CD4-positive, alpha-beta T cell (primary cell): ENCODE measurements at regions not wholly inside any gene's neighbourhood (a gene's known extent, or its start where the extent isn't known, plus 50 kb on each side); places are given as distances from the start of the nearest gene placed in this dataset.
"Not testable (repeated sequence)": the region's sequence is repeated elsewhere in the genome, so short reads cannot be mapped to it uniquely, and the experiment has no call there.

Experiments
- ATAC-seq: fragments of 200-7000 bp; cut with Tn5 transposase; one replicate; pipeline ENCODE4 v1.10.0; 2022; ENCODE audit warnings: mild to moderate bottlenecking; ENCODE audit not compliant: poor library complexity
- CTCF ChIA-PET: fragments of 350-600 bp; sonication (Branson Sonifier 250); formaldehyde crosslinking; loops from one replicate; lab custom pipeline; 2021; ENCODE audit warnings: antibody characterized with exemption, inconsistent platforms; lab: Charles Lee
- POLR2A ChIA-PET: fragments of 350-600 bp; sonication (Branson Sonifier 250); formaldehyde crosslinking; loops from one replicate; lab custom pipeline; 2021; ENCODE audit warnings: antibody characterized with exemption, inconsistent platforms; lab: Charles Lee
- DNase-seq, 14 experiments: peaks; one replicate each; pipeline ENCODE4 v3.0.0-alpha.2; 2013 to 2020; ENCODE audit warnings: mixed read lengths in 2 of 14
- H3K27ac ChIP-seq, 2 donors: one replicate each; pipeline versions ENCODE4 v1.5.1 to v1.7.0; 2013; ENCODE audit warnings: low read length in 2 of 2, low read depth in 1 of 2, mild to moderate bottlenecking in 1 of 2
- H3K27me3 ChIP-seq, 2 experiments: 1 replicate in 1 of 2; 2 replicates in 1 of 2; pipeline versions ENCODE4 v1.6.1 to v1.7.0; 2013; ENCODE audit warnings: low read length in 2 of 2, control low read depth in 1 of 2, mild to moderate bottlenecking in 1 of 2, moderate library complexity in 1 of 2; ENCODE audit not compliant: insufficient read depth in 2 of 2, control insufficient read depth in 1 of 2
- H3K36me3 ChIP-seq: one replicate; pipeline ENCODE4 v1.6.1; 2013; ENCODE audit warnings: low read length, control low read depth; ENCODE audit not compliant: insufficient read depth
- H3K4me1 ChIP-seq: one replicate; pipeline ENCODE4 v1.6.1; 2013; ENCODE audit warnings: low read length, control low read depth; ENCODE audit not compliant: insufficient read depth
- H3K4me3 ChIP-seq: one replicate; pipeline ENCODE4 v1.5.1; 2013; ENCODE audit warnings: mild to moderate bottlenecking, low read length, moderate library complexity
- H3K9me3 ChIP-seq, 2 experiments: 1 replicate in 1 of 2; 2 replicates in 1 of 2; pipeline versions ENCODE4 v1.6.1 to v1.7.0; 2013; ENCODE audit warnings: low read length in 2 of 2, mild to moderate bottlenecking in 2 of 2, control low read depth in 1 of 2, moderate library complexity in 1 of 2; ENCODE audit not compliant: control insufficient read depth in 1 of 2, insufficient read depth in 1 of 2
- H3K27ac Mint-ChIP-seq: one replicate; pipeline ENCODE4 v1.8.0; 2020; ENCODE audit warnings: mixed read lengths
- H3K27me3 Mint-ChIP-seq: one replicate; pipeline ENCODE4 v1.8.0; 2021; ENCODE audit warnings: mixed read lengths
- H3K36me3 Mint-ChIP-seq: one replicate; pipeline ENCODE4 v1.8.0; 2021; ENCODE audit warnings: low read depth, mixed read lengths
- H3K4me1 Mint-ChIP-seq: one replicate; pipeline ENCODE4 v1.8.0; 2021; ENCODE audit warnings: low read depth, mixed read lengths
- H3K4me3 Mint-ChIP-seq: one replicate; pipeline ENCODE4 v1.8.0; 2020; ENCODE audit warnings: mild to moderate bottlenecking, mixed read lengths
- H3K9me3 Mint-ChIP-seq: one replicate; pipeline ENCODE4 v1.8.0; 2020; ENCODE audit warnings: mixed read lengths
- intact Hi-C, 2 experiments: fragments of 100-400 bp; cut with DNase I in 1 of 2; cut with micrococcal nuclease in 1 of 2; formaldehyde crosslinking; loops; one replicate each; pipeline versions ENCODE4 v1.15.1 to v1.9.0; 2023 to 2025; cut with DNase I, micrococcal nuclease
- TF ChIP-seq, protein P1 (sequence below): fragments of 200-600 bp; IDR thresholded peaks from one replicate; pipeline ENCODE4 v1.8.0; 2022; ENCODE audit warnings: antibody characterized with exemption, mild to moderate bottlenecking

DNA sequence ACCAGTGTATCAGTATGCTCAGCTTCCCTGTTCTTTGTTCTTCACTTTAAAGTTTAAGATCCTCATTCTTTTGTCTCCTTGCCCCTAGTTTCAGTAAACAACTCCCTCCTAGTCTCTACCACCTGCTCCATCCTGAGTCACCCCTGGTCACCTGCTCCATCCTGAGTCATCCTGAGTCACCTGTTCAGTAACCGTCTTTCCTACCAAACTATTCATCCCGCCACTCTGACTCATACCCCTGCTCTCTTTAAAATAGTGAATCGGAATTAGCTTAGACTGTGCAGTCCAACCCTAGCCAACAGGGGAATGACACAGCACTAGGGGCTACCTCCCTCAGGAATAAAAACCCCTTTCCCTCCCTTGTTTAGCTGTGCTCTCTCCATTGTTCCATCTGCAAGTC is 888.1 kb upstream of the MDGA2 start:
- Mint-ChIP-seq H3K9me3 (peaks cover 10% of the 10 kb centered on the region), H3K27ac (no peak overlapping the region), H3K4me3 (no peak overlapping the region), H3K36me3 (no peaks in the 10 kb centered on the region), H3K4me1 (no peaks in the 10 kb centered on the region), H3K27me3 (no peaks in the 10 kb centered on the region)
- ChIA-PET POLR2A (no interaction called here), CTCF (no interaction called here)
- no peaks in the 10 kb centered on the region for H3K9me3 ChIP-seq
- ATAC-seq (no peak), DNase-seq (no peak)
- H3K4me3 ChIP-seq, result no peak overlapping the region
- no peak overlapping the region for H3K27ac ChIP-seq
- H3K27me3 ChIP-seq, result no peaks in the 10 kb centered on the region
- no peaks in the 10 kb centered on the region for H3K4me1 ChIP-seq
- no peaks in the 10 kb centered on the region for H3K36me3 ChIP-seq
- intact Hi-C loops, result no loop called here
- TF ChIP-seq, protein P1, sequence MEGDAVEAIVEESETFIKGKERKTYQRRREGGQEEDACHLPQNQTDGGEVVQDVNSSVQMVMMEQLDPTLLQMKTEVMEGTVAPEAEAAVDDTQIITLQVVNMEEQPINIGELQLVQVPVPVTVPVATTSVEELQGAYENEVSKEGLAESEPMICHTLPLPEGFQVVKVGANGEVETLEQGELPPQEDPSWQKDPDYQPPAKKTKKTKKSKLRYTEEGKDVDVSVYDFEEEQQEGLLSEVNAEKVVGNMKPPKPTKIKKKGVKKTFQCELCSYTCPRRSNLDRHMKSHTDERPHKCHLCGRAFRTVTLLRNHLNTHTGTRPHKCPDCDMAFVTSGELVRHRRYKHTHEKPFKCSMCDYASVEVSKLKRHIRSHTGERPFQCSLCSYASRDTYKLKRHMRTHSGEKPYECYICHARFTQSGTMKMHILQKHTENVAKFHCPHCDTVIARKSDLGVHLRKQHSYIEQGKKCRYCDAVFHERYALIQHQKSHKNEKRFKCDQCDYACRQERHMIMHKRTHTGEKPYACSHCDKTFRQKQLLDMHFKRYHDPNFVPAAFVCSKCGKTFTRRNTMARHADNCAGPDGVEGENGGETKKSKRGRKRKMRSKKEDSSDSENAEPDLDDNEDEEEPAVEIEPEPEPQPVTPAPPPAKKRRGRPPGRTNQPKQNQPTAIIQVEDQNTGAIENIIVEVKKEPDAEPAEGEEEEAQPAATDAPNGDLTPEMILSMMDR, result no peak

DNA sequence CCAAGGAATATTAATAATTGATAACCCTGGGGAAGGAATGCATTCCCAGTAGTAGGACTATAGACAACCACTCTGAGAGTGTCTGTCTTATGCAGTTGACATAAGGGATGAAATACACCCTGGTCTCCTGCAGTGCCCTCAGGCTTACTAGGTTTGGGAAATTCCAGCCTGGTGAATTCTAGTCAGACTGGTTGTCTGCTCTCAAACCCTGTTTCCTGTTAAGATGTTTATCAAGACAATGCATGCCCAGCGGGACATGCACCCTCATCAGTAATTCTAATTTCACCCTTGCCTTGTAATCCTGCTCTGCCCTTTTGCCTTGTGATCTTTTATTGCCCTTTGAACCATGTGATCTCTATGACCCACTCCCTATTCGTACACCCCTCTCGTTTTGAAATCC is 886.0 kb upstream of the MDGA2 start:
- CTCF ChIA-PET, result not testable (repeated sequence)

DNA sequence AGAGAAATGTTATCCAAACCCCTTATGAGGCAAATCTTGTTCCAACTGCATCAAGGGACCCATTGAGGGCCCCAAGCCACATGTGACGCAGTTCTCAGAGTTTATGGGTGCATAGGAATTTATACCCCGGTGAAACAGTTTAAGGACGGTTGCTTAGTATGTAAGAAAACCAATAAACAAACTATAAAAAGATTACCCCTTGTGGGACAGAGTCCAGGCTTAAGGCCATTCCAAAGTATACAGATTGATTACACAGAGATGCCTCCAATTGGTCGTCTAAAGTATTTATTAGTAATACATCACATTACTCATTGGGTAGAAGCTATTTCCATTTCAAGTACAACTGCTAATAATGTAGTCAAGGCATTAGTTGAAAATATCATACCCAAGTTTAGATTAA is 885.0 kb upstream of the MDGA2 start:
- no peak for ATAC-seq
- POLR2A ChIA-PET, result no interaction called here

More for the DNA sequence above, 886.0 kb upstream of the MDGA2 start:
- intact Hi-C loops, H3K36me3 ChIP-seq, H3K9me3 ChIP-seq, ATAC-seq, H3K27me3 Mint-ChIP-seq, DNase-seq, H3K4me3 ChIP-seq, H3K4me1 ChIP-seq, POLR2A ChIA-PET, H3K27me3 ChIP-seq, H3K4me3 Mint-ChIP-seq, H3K36me3 Mint-ChIP-seq, H3K4me1 Mint-ChIP-seq, H3K27ac Mint-ChIP-seq, H3K27ac ChIP-seq: not testable (repeated sequence)
- peaks cover 10% of the 10 kb centered on the region for H3K9me3 Mint-ChIP-seq

DNA sequence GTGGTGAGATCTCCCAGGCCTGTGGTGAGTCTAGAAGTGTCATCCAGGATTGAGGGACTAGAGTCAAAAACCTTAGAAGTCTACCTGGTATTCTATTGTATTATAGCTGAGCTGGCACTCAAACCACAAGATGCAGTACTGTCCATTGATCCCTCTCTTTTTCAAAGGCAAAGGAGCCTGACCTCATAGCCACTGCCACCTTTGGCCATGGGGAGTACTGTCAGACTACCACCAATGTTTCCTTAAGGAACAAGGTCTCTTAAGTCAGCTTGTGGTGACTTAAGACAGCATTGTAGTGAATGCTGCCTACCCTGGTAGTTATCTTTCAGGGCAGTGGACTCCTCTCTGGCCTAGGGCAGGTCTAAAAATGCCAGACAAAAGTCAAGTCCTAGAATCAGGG is 878.0 kb upstream of the MDGA2 start:
- Mint-ChIP-seq H3K27ac (no peak overlapping the region), H3K9me3 (peaks cover 14% of the 10 kb centered on the region), H3K27me3 (no peaks in the 10 kb centered on the region), H3K4me3 (no peak overlapping the region), H3K36me3 (no peaks in the 10 kb centered on the region), H3K4me1 (no peaks in the 10 kb centered on the region)
- intact Hi-C loops, result no loop called here
- CTCF ChIA-PET, result no interaction called here
- no peak overlapping the region for H3K27ac ChIP-seq
- no peak for DNase-seq
- no peaks in the 10 kb centered on the region for H3K27me3 ChIP-seq
- no peaks in the 10 kb centered on the region for H3K4me1 ChIP-seq
- ATAC-seq, result no peak
- POLR2A ChIA-PET, result no interaction called here
- no peak overlapping the region for H3K4me3 ChIP-seq
- H3K36me3 ChIP-seq, result no peaks in the 10 kb centered on the region
- TF ChIP-seq, protein P1, result no peak
- no peaks in the 10 kb centered on the region for H3K9me3 ChIP-seq

More for the DNA sequence above, 885.0 kb upstream of the MDGA2 start:
- no peaks in the 10 kb centered on the region for H3K9me3 ChIP-seq
- no peak overlapping the region for H3K27ac ChIP-seq
- H3K4me3 ChIP-seq, result no peak overlapping the region
- Mint-ChIP-seq H3K36me3 (no peaks in the 10 kb centered on the region), H3K27ac (no peak overlapping the region), H3K4me1 (no peaks in the 10 kb centered on the region), H3K9me3 (peaks cover 12% of the 10 kb centered on the region), H3K27me3 (no peaks in the 10 kb centered on the region), H3K4me3 (no peak overlapping the region)
- DNase-seq, result no peak
- CTCF ChIA-PET, result no interaction called here
- H3K27me3 ChIP-seq, result no peaks in the 10 kb centered on the region
- TF ChIP-seq, protein P1, result no peak
- intact Hi-C loops, result no loop called here
- H3K4me1 ChIP-seq, result no peaks in the 10 kb centered on the region
- H3K36me3 ChIP-seq, result no peaks in the 10 kb centered on the region
